PC-3 (cell line): ENCODE measurements at regions not wholly inside any gene's neighbourhood (a gene's known extent, or its start where the extent isn't known, plus 50 kb on each side); places are given as distances from the start of the nearest gene placed in this dataset.

Experiments
- ATAC-seq: fragments of 200-7000 bp; cut with Tn5 transposase; 2 replicates; pipeline ENCODE4 v1.9.1; 2020; ENCODE audit warnings: mild to moderate bottlenecking, moderate library complexity
- BruUV-seq: library from RNA; stranded (reverse); fragments of 400-500 nt; replicated peaks from 2 replicates; lab custom pipeline; 2021; lab: Mats Ljungman, UMichigan
- CTCF ChIA-PET: fragments of 300-600 bp; sonication (Branson Sonifier 250); formaldehyde crosslinking; loops from one replicate; lab custom pipeline; 2022; ENCODE audit warnings: antibody characterized with exemption; lab: Charles Lee
- POLR2A ChIA-PET: fragments of 300-600 bp; sonication (Branson Sonifier 250); formaldehyde crosslinking; loops from one replicate; lab custom pipeline; 2022; ENCODE audit warnings: antibody characterized with exemption; ENCODE audit not compliant: unreplicated experiment; lab: Charles Lee
- DNase-seq: peaks from one replicate; pipeline ENCODE4 v3.0.0-alpha.2; 2015
- H2AFZ ChIP-seq: fragments of 300-600 bp; sonication (generic); 2 replicates; pipeline ENCODE4 v1.6.0; 2016; ENCODE audit warnings: antibody characterized with exemption, low read length
- H3F3A ChIP-seq: fragments of 300-600 bp; sonication (generic); one replicate; pipeline ENCODE4 v1.6.0; 2017; ENCODE audit warnings: antibody characterized with exemption, low read length, control low read depth, mild to moderate bottlenecking; ENCODE audit not compliant: unreplicated experiment
- H3K27ac ChIP-seq: fragments of 300-600 bp; sonication (generic); 2 replicates; pipeline ENCODE4 v1.5.1; 2016; ENCODE audit warnings: mild to moderate bottlenecking, low read length
- H3K27me3 ChIP-seq: fragments of 300-600 bp; sonication (generic); 2 replicates; pipeline ENCODE4 v1.6.1; 2016; ENCODE audit warnings: low read length, mixed read lengths
- H3K36me3 ChIP-seq: fragments of 300-600 bp; sonication (generic); 2 replicates; pipeline ENCODE4 v1.6.1; 2016; ENCODE audit warnings: low read depth, mixed run types, low read length, mixed read lengths
- H3K4me1 ChIP-seq: fragments of 300-600 bp; sonication (generic); 2 replicates; pipeline ENCODE4 v1.5.1; 2016; ENCODE audit warnings: low read length; ENCODE audit not compliant: insufficient read depth
- H3K4me2 ChIP-seq: fragments of 300-600 bp; sonication (generic); 2 replicates; pipeline ENCODE4 v1.6.0; 2016; ENCODE audit warnings: low read length
- H3K4me3 ChIP-seq: fragments of 300-600 bp; sonication (generic); 2 replicates; pipeline ENCODE4 v1.5.1; 2016; ENCODE audit warnings: mild to moderate bottlenecking, low read length, mixed read lengths
- H3K79me2 ChIP-seq: fragments of 300-600 bp; sonication (generic); 2 replicates; pipeline ENCODE4 v1.6.1; 2017; ENCODE audit warnings: low read length, mixed read lengths
- H3K9ac ChIP-seq: fragments of 300-600 bp; sonication (generic); 2 replicates; pipeline ENCODE4 v1.6.0; 2016; ENCODE audit warnings: mild to moderate bottlenecking, low read length
- H3K9me2 ChIP-seq: fragments of 300-600 bp; sonication (generic); replicated peaks from 2 replicates; pipeline ENCODE4 v1.6.1; 2016; ENCODE audit warnings: mixed run types, low read length, mixed read lengths
- H3K9me3 ChIP-seq: fragments of 300-600 bp; sonication (generic); 2 replicates; pipeline ENCODE4 v1.6.1; 2016; ENCODE audit warnings: low read length, mixed read lengths
- H4K20me1 ChIP-seq: fragments of 300-600 bp; sonication (generic); 2 replicates; pipeline ENCODE4 v1.6.1; 2016; ENCODE audit warnings: low read length, mixed read lengths
- CTCF ChIP-seq: fragments of 300-600 bp; sonication (generic); conservative IDR thresholded peaks from 2 replicates; pipeline ENCODE4 v1.5.1; 2017; ENCODE audit warnings: antibody characterized with exemption, low read depth, mild to moderate bottlenecking, low read length
- EZH2 ChIP-seq: fragments of 300-600 bp; sonication (generic); IDR thresholded peaks from one replicate; pipeline ENCODE4 v1.6.1; 2017; ENCODE audit warnings: antibody characterized with exemption, mild to moderate bottlenecking, low read length; ENCODE audit not compliant: unreplicated experiment
- EZH2phosphoT487 ChIP-seq: fragments of 300-600 bp; sonication (generic); IDR thresholded peaks from 2 replicates; pipeline ENCODE4 v1.6.1; 2018; ENCODE audit warnings: mild to moderate bottlenecking, antibody characterized with exemption, low read length, borderline replicate concordance
- intact Hi-C: fragments of 100-400 bp; cut with micrococcal nuclease; formaldehyde crosslinking; loops from 2 replicates; pipeline ENCODE4 v1.9.0; 2023

GRCh38 chr3:25372167-25372566 is 55.9 kb upstream of the RARB start:
- TF ChIP-seq EZH2phosphoT487 = no peak
- no peak for TF ChIP-seq CTCF
- TF ChIP-seq EZH2 = no peak
- Histone ChIP-seq H3K4me1 (no peaks in the 10 kb centered on the region), H3K4me2 (no peak overlapping the region), H3K36me3 (no peaks in the 10 kb centered on the region), H2AFZ (no peak overlapping the region), H3K27me3 (no peaks in the 10 kb centered on the region), H3K27ac (no peak overlapping the region), H3K9me2 (no peaks in the 10 kb centered on the region), H3K4me3 (no peak overlapping the region), H3K9me3 (no peaks in the 10 kb centered on the region), H3K9ac (no peak overlapping the region), H3F3A (no peaks in the 10 kb centered on the region), H4K20me1 (no peaks in the 10 kb centered on the region), H3K79me2 (no peaks in the 10 kb centered on the region)
- DNase-seq (no peak), ATAC-seq (no peak)
- BruUV-seq = no TSS peak
- POLR2A ChIA-PET = no interaction called here
- intact Hi-C loops = no loop called here
- CTCF ChIA-PET = no interaction called here

GRCh38 chr3:25376340-25376739 is 51.7 kb upstream of the RARB start:
- ATAC-seq (no peak), DNase-seq (no peak)
- TF ChIP-seq EZH2 (no peak), EZH2phosphoT487 (no peak), CTCF (no peak)
- Histone ChIP-seq H3K27ac (no peak overlapping the region), H3K27me3 (no peaks in the 10 kb centered on the region), H3K9me3 (no peaks in the 10 kb centered on the region), H3K79me2 (no peaks in the 10 kb centered on the region), H3K9me2 (no peaks in the 10 kb centered on the region), H3K36me3 (no peaks in the 10 kb centered on the region), H3F3A (no peaks in the 10 kb centered on the region), H3K9ac (no peak overlapping the region), H3K4me1 (no peaks in the 10 kb centered on the region), H2AFZ (no peak overlapping the region), H3K4me2 (no peak overlapping the region), H3K4me3 (no peak overlapping the region), H4K20me1 (no peaks in the 10 kb centered on the region)
- ChIA-PET POLR2A (no interaction called here), CTCF (no interaction called here)
- intact Hi-C loops = no loop called here
- no TSS peak for BruUV-seq

- ATAC-seq (no peak), DNase-seq (no peak)
- POLR2A ChIA-PET = no interaction called here
- CTCF ChIA-PET = no interaction called here
- Histone ChIP-seq H3K4me2 (no peak overlapping the region), H3K9ac (no peak overlapping the region), H3K9me3 (no peaks in the 10 kb centered on the region), H3F3A (no peaks in the 10 kb centered on the region), H4K20me1 (no peaks in the 10 kb centered on the region), H3K4me3 (no peak overlapping the region), H3K4me1 (no peaks in the 10 kb centered on the region), H3K79me2 (no peaks in the 10 kb centered on the region), H3K27me3 (no peaks in the 10 kb centered on the region), H3K9me2 (no peaks in the 10 kb centered on the region), H3K27ac (no peak overlapping the region), H3K36me3 (no peaks in the 10 kb centered on the region), H2AFZ (no peak overlapping the region)
- intact Hi-C loops = no loop called here
- no TSS peak for BruUV-seq
- no peak for TF ChIP-seq EZH2
- no peak for TF ChIP-seq EZH2phosphoT487
- no peak for TF ChIP-seq CTCF
These were observed 51.0 kb upstream of the RARB start for GRCh38 chr3:25377042-25377441.
